ENCODE measurements at regions not wholly inside any gene's neighbourhood (a gene's known extent, or its start where the extent isn't known, plus 50 kb on each side); places are given as distances from the start of the nearest gene placed in this dataset.

DNA sequence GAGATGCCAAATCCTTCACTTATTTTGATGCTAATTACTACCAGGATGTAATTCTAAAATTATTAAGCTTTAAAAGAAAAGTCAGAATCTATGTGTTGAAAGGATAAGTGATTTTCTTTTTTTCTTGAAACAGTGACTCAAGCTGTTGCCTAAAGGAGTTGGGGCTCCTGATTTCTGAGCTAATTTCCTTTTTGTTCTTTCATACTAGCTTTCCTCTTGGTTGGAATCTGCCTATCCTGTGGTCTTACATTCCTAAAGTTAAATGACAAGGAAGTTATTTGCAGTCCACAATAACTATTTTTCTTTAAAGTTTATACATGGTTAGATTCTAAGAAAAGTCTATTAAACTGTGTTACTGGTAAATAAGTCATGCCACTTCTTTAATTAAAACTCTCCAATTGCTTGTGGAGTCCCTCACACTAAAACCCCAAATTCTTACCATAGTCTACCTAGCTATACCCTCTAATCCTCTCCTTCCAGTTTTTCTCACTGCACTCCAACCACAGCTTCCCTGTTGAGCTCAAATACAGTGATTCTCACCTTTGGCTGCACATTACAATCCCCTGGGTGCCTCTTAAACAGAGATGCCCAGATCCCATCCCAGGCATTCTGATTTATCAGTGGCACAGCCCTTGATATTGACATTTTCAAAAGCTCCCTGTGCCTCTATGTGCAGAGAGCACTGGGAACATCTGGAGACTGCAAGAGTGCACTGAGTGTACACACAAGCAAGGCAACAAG is 63.3 kb upstream of the EFEMP1 start:
- no peak overlapping the region for H3K27ac ChIP-seq
- no peaks in the 10 kb centered on the region for H3K9me3 ChIP-seq
- TF ChIP-seq, protein P1, sequence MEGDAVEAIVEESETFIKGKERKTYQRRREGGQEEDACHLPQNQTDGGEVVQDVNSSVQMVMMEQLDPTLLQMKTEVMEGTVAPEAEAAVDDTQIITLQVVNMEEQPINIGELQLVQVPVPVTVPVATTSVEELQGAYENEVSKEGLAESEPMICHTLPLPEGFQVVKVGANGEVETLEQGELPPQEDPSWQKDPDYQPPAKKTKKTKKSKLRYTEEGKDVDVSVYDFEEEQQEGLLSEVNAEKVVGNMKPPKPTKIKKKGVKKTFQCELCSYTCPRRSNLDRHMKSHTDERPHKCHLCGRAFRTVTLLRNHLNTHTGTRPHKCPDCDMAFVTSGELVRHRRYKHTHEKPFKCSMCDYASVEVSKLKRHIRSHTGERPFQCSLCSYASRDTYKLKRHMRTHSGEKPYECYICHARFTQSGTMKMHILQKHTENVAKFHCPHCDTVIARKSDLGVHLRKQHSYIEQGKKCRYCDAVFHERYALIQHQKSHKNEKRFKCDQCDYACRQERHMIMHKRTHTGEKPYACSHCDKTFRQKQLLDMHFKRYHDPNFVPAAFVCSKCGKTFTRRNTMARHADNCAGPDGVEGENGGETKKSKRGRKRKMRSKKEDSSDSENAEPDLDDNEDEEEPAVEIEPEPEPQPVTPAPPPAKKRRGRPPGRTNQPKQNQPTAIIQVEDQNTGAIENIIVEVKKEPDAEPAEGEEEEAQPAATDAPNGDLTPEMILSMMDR (IDR thresholded peaks at IDR 0.05): no peak
- TF ChIP-seq POLR2A (IDR thresholded peaks at IDR 0.05) (no peak), POLR2AphosphoS5 (IDR thresholded peaks at IDR 0.05) (no peak), EP300 (IDR thresholded peaks at IDR 0.05; ENCODE audit: low read depth) (no peak)
- no peaks in the 10 kb centered on the region for H3K36me3 ChIP-seq
- no peaks in the 10 kb centered on the region for H3K27me3 ChIP-seq
- DNase-seq: no peak
- in situ Hi-C loops (cut with MboI; ENCODE audit: low pct_ligation_motif_present in 1 of 4, low pct_unique_long_range_greater_than_20kb in 1 of 4, low sequenced_read_pairs in 3 of 4): no loop called here
- no peaks in the 10 kb centered on the region for H3K4me1 ChIP-seq
- intact Hi-C loops (cut with DNase I; ENCODE audit: low total_unique reads): no loop called here
- no peak overlapping the region for H3K4me3 ChIP-seq

DNA sequence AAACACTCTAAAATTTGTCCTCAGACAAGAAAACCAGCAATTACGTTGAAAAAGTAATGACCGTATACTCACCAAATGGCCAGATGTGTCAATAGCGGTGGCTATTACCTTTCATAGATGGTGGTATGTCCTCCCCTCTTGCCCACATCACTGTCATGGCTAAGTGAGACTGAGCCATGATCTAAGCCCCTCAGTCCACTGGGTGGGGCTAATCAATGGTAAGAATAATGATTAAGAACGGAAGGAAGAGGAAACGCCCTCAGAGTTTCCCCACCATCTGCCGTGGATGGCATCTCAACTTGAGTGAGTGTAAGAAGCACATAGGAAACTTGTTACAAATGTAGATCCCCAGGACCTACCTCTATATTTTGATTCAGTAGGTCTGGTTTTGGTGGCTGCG is 65.8 kb upstream of the EFEMP1 start:
- in situ Hi-C loops (cut with MboI; ENCODE audit: low pct_ligation_motif_present in 1 of 4, low pct_unique_long_range_greater_than_20kb in 1 of 4, low sequenced_read_pairs in 3 of 4): no loop called here

DNA sequence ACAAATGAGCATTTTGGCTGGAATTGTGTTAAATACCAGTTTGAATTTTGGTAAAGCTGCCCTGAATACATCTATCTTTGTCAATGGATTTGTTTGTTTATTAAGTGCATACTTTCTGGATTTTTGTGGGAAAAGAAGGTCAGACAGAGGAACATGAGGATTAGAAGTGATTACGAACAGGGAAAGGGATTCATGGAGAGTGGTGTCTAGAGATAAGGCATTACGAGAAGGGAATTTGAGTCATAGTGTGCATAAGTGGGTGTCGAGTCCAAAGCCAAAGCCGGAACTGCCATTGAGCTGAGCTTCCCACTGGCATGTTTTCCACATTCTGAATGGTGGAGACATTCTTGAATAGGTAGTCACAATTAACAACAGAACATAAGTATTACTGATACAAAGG is 68.9 kb upstream of the EFEMP1 start:
- Histone ChIP-seq H3K27ac (no peak overlapping the region), H3K9me3 (no peaks in the 10 kb centered on the region), H3K27me3 (peaks cover 3% of the 10 kb centered on the region), H3K4me3 (no peak overlapping the region), H3K36me3 (no peaks in the 10 kb centered on the region), H3K4me1 (peaks cover 0 to 5% (median 0%) of the 10 kb centered on the region in 4 donors)
- in situ Hi-C loops (cut with MboI; ENCODE audit: low pct_ligation_motif_present in 1 of 4, low pct_unique_long_range_greater_than_20kb in 1 of 4, low sequenced_read_pairs in 3 of 4): no loop called here
- intact Hi-C loops (cut with DNase I; ENCODE audit: low total_unique reads): no loop called here
- 62% methylated on average over 4 of the region's 4 CpGs for WGBS, 2 donors (ENCODE audit: low coverage in 1 of 2)
- DNase-seq: peak; percentile 8
- TF ChIP-seq EP300 (IDR thresholded peaks at IDR 0.05; ENCODE audit: low read depth) (no peak), POLR2AphosphoS5 (IDR thresholded peaks at IDR 0.05) (peak; percentile 12 to 54 (median 35))

More for the DNA sequence above, 65.8 kb upstream of the EFEMP1 start:
- no peak for TF ChIP-seq EP300 (IDR thresholded peaks at IDR 0.05; ENCODE audit: low read depth)
- TF ChIP-seq POLR2A (IDR thresholded peaks at IDR 0.05): no peak
- TF ChIP-seq POLR2AphosphoS5 (IDR thresholded peaks at IDR 0.05): no peak
- TF ChIP-seq, protein P1 (IDR thresholded peaks at IDR 0.05): no peak
- H3K4me1 ChIP-seq: no peaks in the 10 kb centered on the region
- no peak for DNase-seq
- H3K27me3 ChIP-seq: peaks cover under 1% of the 10 kb centered on the region
- intact Hi-C loops (cut with DNase I; ENCODE audit: low total_unique reads): no loop called here
- no peak overlapping the region for H3K4me3 ChIP-seq
- no peaks in the 10 kb centered on the region for H3K9me3 ChIP-seq
- H3K27ac ChIP-seq: no peak overlapping the region
- 80 to 90% methylated on average over 1 to 7 of the region's 7 CpGs for WGBS, 2 donors (ENCODE audit: low coverage in 1 of 2)
- H3K36me3 ChIP-seq: no peaks in the 10 kb centered on the region

DNA sequence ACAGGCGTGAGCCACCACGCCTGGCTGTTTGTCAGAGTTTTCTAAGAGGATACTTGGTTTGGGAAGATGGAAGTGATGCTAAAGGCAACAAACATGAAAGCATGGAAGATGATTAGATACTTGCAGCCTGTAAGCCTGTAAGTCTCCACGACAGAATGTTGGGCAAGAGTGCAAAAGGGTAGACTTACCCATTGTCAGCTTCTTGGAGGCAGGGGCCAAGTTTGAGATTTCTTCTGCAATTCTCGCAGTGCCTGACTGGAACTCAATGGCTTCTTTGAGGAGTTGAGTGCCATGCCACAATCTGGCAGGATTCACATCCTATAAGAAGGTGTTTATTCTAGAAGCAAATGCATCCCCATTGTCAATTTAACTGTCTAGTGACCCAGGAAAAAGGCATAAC is 70.1 kb upstream of the EFEMP1 start:
- peaks cover 0 to 5% (median 0%) of the 10 kb centered on the region in 4 donors for H3K4me1 ChIP-seq
- no peak for DNase-seq
- no peaks in the 10 kb centered on the region for H3K36me3 ChIP-seq
- no peak overlapping the region for H3K4me3 ChIP-seq
- in situ Hi-C loops (cut with MboI; ENCODE audit: low pct_ligation_motif_present in 1 of 4, low pct_unique_long_range_greater_than_20kb in 1 of 4, low sequenced_read_pairs in 3 of 4) (no loop called here), intact Hi-C loops (cut with DNase I; ENCODE audit: low total_unique reads) (no loop called here)
- H3K27ac ChIP-seq: no peak overlapping the region
- H3K27me3 ChIP-seq: peaks cover 3% of the 10 kb centered on the region
- no peak for TF ChIP-seq POLR2A (IDR thresholded peaks at IDR 0.05)
- TF ChIP-seq POLR2AphosphoS5 (IDR thresholded peaks at IDR 0.05): no peak
- TF ChIP-seq, protein P1 (IDR thresholded peaks at IDR 0.05): no peak
- TF ChIP-seq EP300 (IDR thresholded peaks at IDR 0.05; ENCODE audit: low read depth): no peak
- 89% methylated on average over 4 of the region's 4 CpGs; no CpG with 5 or more reads in 1 of the 2 donors for WGBS, 2 donors (ENCODE audit: low coverage in 1 of 2)
- H3K9me3 ChIP-seq: no peaks in the 10 kb centered on the region

DNA sequence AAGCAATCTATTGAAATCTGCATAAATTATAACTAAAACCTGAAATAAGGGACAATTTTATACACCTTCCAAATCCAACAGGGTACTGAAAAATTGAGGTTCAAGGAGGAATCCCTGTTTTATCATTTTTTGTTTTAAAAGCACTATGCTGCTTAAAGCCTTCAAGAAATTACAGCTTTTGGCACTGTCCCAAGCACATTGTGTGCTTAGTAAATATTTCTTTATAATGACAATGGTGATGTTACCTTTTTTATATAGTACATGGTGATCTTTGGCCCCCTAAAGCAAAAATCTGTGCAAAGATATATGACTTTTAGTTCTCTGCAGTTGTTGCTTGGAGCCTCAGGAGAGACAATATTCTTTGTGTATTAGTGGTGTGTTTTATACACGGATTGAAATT is 71.6 kb upstream of the EFEMP1 start:
- DNase-seq: no peak
- Histone ChIP-seq H3K27me3 (peaks cover 3% of the 10 kb centered on the region), H3K36me3 (no peaks in the 10 kb centered on the region), H3K4me1 (peaks cover 0 to 5% (median 0%) of the 10 kb centered on the region in 4 donors), H3K9me3 (no peaks in the 10 kb centered on the region), H3K27ac (no peak overlapping the region), H3K4me3 (no peak overlapping the region)
- no peak for TF ChIP-seq POLR2A (IDR thresholded peaks at IDR 0.05)
- TF ChIP-seq EP300 (IDR thresholded peaks at IDR 0.05; ENCODE audit: low read depth): no peak
- TF ChIP-seq, protein P1 (IDR thresholded peaks at IDR 0.05): no peak
- no peak for TF ChIP-seq POLR2AphosphoS5 (IDR thresholded peaks at IDR 0.05)
- intact Hi-C loops (cut with DNase I; ENCODE audit: low total_unique reads) (no loop called here), in situ Hi-C loops (cut with MboI; ENCODE audit: low pct_ligation_motif_present in 1 of 4, low pct_unique_long_range_greater_than_20kb in 1 of 4, low sequenced_read_pairs in 3 of 4) (no loop called here)
- WGBS, 2 donors (ENCODE audit: low coverage in 1 of 2): 46 to 57% methylated on average over 1 of the region's 1 CpG

Measured in transverse colon (tissue), 4 donors.